ENCODE measurements at regions not wholly inside any gene's neighbourhood (a gene's known extent, or its start where the extent isn't known, plus 50 kb on each side); places are given as distances from the start of the nearest gene placed in this dataset.

GRCh38 chr13:26895081-26895807 is 134.7 kb upstream of the GPR12 start:
- TF ChIP-seq, protein P1, sequence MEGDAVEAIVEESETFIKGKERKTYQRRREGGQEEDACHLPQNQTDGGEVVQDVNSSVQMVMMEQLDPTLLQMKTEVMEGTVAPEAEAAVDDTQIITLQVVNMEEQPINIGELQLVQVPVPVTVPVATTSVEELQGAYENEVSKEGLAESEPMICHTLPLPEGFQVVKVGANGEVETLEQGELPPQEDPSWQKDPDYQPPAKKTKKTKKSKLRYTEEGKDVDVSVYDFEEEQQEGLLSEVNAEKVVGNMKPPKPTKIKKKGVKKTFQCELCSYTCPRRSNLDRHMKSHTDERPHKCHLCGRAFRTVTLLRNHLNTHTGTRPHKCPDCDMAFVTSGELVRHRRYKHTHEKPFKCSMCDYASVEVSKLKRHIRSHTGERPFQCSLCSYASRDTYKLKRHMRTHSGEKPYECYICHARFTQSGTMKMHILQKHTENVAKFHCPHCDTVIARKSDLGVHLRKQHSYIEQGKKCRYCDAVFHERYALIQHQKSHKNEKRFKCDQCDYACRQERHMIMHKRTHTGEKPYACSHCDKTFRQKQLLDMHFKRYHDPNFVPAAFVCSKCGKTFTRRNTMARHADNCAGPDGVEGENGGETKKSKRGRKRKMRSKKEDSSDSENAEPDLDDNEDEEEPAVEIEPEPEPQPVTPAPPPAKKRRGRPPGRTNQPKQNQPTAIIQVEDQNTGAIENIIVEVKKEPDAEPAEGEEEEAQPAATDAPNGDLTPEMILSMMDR (IDR thresholded peaks at IDR 0.05; ENCODE audit: borderline replicate concordance, control extremely low read depth, extremely low read depth, insufficient read depth, missing control alignments), result no peak
- DNase-seq (ENCODE audit: low spot score), result no peak
- in situ Hi-C loops (cut with MboI; ENCODE audit: low sequenced_read_pairs, unreplicated experiment), result no loop called here

DNA sequence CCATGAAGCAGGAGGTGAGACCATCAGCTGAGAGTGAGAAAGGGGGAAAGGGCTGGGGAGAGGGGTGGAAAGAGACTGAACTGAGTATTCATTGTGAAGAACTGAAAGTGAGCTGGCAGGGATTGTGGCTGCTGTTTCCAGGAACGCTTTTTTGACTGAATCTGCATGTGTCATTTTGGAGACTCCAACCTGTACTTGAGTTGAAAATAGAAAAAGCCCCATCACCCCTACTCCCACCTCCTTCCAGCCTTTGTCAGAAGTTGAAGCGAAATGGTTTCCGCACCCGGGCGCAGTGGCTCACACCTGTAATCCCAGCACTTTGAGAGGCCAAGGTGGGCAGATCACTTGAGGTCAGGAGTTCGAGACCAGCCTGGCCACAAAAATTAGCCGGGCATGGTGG is 128.0 kb upstream of the GPR12 start:
- DNase-seq (ENCODE audit: low spot score), result no peak
- in situ Hi-C loops (cut with MboI; ENCODE audit: low sequenced_read_pairs, unreplicated experiment), result no loop called here
- TF ChIP-seq, protein P1 (IDR thresholded peaks at IDR 0.05; ENCODE audit: borderline replicate concordance, control extremely low read depth, extremely low read depth, insufficient read depth, missing control alignments), result no peak

GRCh38 chr13:26887594-26887993 is 127.0 kb upstream of the GPR12 start:
- no peak for DNase-seq (ENCODE audit: low spot score)
- in situ Hi-C loops (cut with MboI; ENCODE audit: low sequenced_read_pairs, unreplicated experiment), result no loop called here
- TF ChIP-seq, protein P1 (IDR thresholded peaks at IDR 0.05; ENCODE audit: borderline replicate concordance, control extremely low read depth, extremely low read depth, insufficient read depth, missing control alignments), result no peak

GRCh38 chr13:26883613-26884257 is 123.1 kb upstream of the GPR12 start:
- TF ChIP-seq, protein P1 (IDR thresholded peaks at IDR 0.05; ENCODE audit: borderline replicate concordance, control extremely low read depth, extremely low read depth, insufficient read depth, missing control alignments), result no peak
- in situ Hi-C loops (cut with MboI; ENCODE audit: low sequenced_read_pairs, unreplicated experiment), result no loop called here
- no peak for DNase-seq (ENCODE audit: low spot score)

- TF ChIP-seq, protein P1 (IDR thresholded peaks at IDR 0.05; ENCODE audit: borderline replicate concordance, control extremely low read depth, extremely low read depth, insufficient read depth, missing control alignments), result no peak
- in situ Hi-C loops (cut with MboI; ENCODE audit: low sequenced_read_pairs, unreplicated experiment), result no loop called here
- no peak for DNase-seq (ENCODE audit: low spot score)
These were observed 122.1 kb upstream of the GPR12 start for GRCh38 chr13:26882731-26883130.

GRCh38 chr13:26881154-26881553 is 120.6 kb upstream of the GPR12 start:
- TF ChIP-seq, protein P1 (IDR thresholded peaks at IDR 0.05; ENCODE audit: borderline replicate concordance, control extremely low read depth, extremely low read depth, insufficient read depth, missing control alignments), result no peak
- in situ Hi-C loops (cut with MboI; ENCODE audit: low sequenced_read_pairs, unreplicated experiment), result no loop called here
- no peak for DNase-seq (ENCODE audit: low spot score)

All from GM13976 (cell line).